Activated T-helper 9 cell treated with anti-CD3 and anti-CD28 coated beads, Interleukin-2, amount 50 U/mL, for 16 hours (primary cell): ENCODE measurements at regions not wholly inside any gene's neighbourhood (a gene's known extent, or its start where the extent isn't known, plus 50 kb on each side); places are given as distances from the start of the nearest gene placed in this dataset.

ENCODE experiments used
- DNase-seq: peaks from one replicate; pipeline ENCODE4 v3.0.0-alpha.2; 2020; ENCODE audit warnings: low read depth

DNA sequence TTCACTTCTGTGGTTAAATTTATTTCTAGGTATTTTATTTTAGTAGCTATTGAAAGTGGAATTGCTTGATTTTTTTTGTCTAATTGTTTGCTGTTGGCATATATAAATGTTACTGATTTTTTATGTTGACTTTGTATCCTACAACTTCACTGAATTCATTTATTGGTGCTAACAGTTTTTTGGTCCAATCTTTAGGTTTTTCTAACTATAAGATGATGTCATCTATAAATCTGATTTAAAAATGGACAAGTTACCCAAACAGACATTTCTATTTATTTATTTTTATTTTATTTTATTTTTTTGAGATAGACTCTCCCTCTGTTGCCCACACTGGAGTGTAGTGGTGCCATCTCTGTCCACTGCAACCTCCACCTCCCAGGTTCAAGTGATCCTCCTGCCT lies 162.3 kb downstream of the COX7C start:
- no peak for DNase-seq

DNA sequence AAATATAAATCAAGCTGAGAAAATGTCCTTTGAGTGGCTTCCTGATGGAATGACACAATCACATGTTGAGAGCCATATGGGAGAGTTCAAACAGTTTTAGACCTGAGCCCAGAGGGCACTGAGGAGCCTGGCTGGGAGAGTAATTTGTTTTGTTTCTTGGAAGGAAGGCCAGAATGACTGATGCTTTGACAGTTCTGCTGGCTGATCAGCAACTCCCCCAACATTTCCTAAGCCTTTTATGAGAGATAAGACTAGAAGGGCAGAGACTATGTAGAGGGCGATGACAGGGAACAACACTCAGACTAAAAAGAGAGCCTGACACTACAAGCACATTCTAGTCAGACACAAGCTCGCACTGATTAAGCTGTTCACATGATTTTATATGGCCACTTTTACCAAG lies 169.2 kb downstream of the COX7C start:
- DNase-seq: no peak

DNA sequence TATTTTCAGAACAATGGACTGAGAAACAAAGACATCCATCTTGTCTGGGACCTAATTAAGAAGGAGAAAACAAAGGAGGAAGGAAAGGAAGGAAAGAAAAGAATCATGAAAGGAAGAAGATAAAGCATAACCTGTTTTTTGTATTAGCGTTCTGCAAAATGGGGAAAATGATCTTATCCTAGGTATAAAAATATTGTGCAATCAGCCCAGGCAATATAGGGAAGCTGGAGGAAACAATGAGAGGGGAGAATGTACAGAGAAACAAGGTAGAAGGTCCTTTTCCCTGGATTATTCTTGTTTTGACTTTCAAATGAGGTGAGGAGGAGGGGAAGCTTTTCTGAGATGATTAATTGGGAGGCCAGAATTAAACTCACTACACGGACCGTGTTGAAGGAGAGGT lies 177.9 kb downstream of the COX7C start:
- no peak for DNase-seq

DNA sequence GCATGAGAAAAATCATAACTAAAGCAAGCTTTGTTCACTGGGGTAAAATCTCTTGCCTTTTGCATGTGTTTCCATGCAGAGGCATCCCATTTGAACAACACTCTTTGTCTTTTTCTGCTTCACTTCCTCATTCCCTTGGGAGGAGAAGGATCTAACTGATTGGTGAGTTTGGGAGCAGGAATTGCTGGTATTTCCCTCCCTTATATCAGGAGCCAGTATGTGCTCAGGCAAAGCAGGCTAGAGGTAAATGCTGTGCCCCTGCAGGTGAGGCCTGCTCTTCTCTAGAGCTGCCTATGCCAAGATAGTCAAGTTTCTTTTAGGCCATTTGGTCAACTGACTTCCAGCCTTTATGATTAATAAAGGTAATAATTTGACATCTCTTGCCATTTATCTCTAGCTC lies 179.9 kb downstream of the COX7C start:
- DNase-seq: no peak

DNA sequence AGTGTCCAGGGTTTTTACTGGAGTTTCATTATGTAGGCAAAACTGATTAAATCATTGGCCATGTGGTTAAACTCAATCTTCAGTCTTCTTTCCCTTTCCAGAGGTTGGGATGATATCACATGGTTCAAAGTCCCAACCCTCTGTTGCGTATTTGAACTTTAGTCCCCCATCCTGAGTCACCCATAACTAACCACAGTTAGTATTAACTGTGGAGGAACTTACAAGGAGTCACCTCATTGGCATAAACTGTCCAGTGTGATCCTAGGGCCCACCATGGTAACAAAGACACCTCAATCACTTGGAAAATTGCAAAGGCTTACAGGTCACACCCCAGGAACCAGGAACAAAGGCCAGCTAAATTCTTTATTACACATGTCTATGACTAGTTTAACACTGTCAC lies 188.5 kb downstream of the COX7C start:
- DNase-seq: no peak

DNA sequence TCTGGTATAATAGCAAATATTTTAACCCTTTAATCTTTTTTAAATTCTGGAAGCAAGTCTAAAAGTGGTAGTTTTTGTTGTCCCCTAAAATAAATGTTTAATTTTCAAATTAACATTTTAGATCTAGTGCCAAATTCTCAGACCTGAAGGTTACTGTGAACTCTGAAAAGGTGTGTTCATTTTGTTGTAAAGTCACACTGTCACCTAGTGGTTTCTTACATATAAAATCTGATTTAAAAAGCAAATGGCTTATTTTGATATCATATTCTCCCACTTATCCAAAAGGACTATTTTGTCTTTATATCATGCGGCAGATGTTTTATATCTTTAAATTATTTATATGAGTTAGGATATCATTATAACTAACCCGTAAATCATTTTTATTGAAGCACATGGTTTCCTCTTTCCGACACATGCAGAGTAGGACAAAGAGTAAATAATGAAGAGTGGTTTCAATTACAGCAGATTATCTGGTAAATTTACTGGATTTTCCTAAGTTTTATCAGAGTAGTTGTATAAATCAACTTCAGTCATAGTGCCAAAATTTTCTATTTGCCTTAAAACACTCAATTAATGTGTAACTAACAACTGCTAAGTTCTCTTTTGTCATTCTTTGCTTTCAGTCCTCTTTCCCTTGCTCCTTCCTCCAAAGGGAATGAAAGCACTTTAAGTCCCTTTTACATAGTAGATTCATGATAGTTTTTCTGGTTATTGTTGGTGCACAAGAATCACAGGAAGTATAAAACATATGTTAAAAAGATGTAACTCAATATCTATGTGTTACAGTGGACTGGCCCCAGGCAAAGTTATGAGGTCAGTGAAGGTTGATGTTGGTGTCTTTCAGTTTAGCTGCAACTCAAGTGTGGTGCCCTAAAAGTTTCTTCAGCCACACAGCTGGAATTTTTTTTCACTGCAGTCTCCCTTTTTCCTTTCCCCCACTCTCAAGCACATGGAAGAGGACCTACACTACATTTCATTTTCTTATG lies 189.6 kb downstream of the COX7C start:
- DNase-seq: no peak

DNA sequence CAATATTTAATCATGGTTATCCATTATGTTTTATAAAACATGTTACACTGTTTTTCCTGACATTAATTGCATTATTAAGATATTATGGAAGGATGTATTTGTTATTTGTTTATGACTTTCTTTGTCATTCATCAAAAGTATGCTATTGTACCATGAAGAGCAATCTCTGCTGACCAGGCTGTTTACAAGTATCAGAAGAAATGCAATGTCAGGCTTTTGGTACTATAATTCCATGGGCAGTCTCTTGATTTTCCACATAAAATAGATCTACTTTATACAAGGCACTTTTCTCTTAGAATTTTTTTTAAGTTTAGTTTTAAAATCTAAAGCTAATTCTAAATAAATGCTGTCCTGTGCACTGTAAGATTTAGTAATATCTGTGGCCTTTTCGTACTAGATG lies 196.6 kb downstream of the COX7C start:
- no peak for DNase-seq

DNA sequence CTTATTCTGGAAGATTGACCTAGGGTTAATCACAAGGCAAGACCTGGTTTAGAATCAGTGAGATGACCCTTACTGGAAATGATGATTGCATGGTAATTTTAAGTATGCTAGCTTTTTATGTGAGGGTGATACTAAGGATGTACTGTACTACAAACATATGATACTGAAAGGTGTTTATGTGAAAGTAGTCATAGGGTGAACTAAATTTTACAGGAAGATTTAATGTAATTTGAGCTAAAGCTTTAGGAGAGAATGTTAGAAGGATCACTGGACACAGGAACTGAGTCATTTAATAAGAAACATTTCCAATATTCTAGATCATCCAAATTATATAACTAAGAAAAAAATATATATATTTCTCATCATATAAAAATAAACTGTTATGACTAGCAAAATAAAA lies 197.2 kb downstream of the COX7C start:
- no peak for DNase-seq

DNA sequence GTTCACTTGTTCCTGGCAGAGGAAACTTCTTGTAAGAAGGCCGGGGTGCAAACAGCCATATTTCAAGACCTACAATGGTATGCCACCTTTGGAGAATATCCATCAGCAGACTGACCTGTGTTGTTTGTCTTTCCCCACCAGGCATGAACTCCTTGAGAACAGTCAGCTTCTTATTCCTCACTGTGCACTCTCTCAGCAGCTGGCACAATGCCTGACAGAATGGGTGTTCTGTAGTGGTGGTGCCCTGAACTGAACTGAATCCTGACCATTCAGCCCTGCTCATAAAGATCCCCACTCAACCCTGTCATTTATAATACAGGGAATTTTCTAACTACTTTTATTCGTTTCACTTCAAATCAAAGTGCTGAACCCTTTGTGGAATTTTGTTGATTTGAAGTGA lies 206.9 kb downstream of the COX7C start:
- no peak for DNase-seq

DNA sequence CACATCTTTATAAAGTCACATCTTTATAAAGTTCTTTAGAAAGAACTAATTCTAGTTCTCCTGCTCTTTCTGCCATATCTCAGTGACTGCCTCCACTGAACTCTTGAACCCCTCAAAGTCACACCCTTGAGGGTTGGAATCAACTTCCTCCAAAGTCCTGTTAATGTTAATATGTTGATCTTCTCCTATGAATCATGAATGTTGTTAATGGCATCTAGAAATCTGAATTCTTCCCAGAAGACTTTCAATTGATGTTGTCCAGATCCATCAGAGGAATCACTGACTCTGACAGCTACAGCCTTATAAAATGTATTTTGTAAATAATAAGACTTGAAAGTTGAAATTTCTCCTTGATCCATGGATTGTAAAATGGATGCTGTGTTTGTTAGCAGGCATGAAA lies 213.4 kb downstream of the COX7C start:
- DNase-seq: no peak

DNA sequence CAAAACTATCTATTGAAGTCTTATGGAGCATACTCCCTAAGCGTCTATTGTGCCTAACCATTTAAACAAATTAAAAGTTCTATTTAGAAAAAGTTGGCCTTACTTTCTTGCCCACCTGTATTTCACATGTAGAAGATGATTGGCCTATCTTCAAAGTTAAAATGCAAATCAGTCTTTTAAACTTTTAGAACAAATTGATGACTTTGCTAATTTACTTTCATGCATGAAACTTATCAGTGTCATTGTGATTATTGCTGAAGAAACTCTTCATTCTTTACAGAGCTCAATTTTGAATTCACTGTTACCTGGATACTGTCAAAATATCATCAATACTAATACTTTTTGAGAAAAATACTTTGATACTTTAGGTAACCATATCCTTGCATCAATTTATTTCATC lies 216.1 kb downstream of the COX7C start:
- DNase-seq: no peak

DNA sequence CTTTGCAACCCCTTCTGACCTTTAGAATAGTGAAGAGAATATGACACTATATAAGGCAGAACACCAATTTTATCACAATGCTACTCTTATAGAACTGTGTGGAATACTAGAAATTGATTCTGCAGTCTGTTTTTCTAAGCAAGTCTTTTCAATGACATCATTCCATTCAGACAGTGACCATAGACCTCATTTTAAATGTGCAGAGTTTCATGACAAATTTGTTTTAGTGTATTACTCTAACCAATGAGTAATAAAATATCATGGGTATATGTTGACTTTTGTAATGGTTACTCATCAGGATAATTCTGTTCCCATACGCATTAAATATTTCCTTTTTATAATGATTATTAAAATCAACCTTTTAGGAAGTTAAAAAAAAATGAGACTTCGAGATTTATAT lies 219.9 kb downstream of the COX7C start:
- no peak for DNase-seq

DNA sequence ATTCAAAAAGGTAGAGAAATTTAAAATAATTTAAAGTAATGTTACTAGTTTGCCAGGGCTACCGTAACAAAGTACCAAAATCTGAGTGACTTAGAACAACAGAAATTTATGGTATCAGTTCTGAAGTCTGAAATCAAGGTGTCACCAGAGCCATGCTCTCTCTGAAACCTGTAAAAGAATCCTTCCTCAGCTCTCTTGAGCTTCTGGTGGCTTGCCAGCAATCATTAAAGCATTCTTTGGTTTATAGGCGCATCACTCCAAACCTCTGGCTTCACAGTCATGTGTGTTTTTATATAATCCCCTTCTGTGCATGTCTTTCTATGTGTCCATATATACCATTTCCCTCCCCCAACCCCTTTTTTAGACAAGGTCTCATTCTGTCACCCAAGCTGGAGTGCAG lies 220.3 kb downstream of the COX7C start:
- DNase-seq: no peak

DNA sequence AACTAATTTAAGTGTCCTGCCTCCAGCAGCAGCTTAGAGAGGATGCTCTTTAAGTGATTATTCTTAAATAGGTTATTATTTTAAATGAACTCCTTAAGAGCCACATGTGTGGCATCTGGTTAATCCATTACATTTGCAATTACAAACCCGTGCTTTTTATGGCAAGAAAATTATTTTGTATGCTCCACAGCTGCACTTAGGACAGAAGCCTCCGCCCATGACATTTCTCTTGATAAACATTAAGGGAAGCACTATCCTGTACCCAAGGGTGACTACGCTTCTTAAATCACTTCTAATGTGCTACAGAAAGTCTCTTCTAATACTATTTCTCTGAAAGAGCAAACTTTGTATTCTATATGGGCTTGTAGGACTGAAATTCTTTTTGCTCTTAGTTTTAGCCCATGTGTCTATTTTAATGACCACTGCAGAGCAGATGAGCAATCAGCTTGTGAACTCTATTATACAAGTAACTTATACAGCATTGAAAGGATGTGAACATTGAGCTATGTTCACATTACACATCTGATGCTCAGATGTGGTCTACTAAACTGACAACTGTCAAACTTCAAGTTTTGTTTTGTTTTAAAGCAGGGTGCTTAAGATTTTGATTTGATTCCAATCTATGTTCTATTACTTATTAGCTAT lies 223.4 kb downstream of the COX7C start:
- DNase-seq: no peak

DNA sequence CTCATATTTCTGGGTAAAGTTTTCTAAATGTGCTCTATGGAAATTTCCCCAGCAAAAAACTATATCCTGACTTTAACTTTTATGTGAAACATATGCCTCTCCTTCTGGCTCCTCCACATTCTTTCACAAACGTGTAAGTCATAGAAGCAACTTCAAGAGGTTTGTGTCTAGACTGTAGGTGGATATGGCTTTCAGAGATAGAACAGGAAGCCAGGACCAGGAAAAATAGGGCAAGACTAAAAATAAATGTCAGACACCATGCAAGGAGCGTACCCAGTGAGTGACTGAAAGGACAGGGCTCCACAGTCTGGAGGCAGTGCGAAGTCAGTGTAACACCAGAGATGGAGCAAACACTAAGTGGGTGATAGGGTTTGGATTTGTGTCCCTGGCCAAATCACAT lies 240.7 kb downstream of the COX7C start:
- DNase-seq: no peak

DNA sequence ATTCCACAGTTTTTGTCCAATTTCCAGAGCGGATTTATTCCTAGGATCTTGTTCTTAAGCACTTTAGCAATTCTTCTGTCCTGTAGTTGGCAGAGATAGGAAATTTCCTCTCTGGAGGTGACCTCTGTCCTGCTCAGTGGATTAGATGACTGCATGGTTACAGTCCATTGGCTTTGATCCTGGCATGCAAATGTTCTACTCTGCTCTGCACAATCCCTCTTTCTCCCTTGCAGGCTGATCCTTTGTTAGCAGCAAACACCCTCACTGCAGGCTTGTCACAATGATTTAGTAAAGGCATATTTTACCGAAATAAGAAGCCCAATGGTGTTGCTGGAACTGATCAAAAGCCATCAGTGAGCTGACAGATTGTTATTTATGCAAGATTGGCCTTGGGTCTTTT lies 243.8 kb downstream of the COX7C start:
- DNase-seq: no peak

DNA sequence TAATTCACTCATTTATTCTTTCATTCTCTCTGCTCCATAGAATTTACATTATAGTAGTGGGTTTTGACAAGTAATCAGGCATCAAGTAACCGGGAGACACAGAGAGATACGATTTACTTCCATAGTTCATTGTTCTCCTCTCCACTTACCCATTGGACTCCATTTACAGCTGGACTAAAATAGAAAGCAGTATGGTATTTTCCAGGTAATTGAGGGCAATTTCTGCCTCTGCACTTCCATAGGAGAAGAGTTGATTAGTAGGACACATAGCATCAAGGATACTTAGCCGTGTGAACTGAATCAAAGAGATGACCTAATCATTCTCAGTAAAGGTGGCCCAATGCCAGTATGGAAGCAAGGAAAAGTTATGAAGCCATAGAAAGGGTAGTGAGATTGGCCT lies 244.4 kb downstream of the COX7C start:
- no peak for DNase-seq

DNA sequence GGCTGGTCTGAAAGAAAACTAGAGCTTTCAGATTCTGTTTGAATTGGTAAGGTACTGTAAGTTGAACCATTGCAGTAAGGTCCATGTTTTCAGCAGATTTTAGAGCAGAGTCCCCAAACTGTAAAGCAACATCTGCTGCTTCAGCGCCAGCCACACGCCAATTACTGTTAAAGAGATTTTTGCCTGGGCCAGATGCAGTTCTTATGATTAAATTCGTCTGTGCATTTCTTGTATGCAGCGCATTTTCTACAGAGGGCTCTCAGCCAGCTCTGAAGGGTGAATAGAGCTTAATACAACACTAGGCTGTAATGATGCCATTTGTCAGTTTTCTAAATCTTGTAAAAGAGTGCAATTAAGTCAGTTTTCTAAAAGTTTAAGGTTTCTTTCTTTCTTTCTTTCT lies 246.3 kb downstream of the COX7C start:
- no peak for DNase-seq

DNA sequence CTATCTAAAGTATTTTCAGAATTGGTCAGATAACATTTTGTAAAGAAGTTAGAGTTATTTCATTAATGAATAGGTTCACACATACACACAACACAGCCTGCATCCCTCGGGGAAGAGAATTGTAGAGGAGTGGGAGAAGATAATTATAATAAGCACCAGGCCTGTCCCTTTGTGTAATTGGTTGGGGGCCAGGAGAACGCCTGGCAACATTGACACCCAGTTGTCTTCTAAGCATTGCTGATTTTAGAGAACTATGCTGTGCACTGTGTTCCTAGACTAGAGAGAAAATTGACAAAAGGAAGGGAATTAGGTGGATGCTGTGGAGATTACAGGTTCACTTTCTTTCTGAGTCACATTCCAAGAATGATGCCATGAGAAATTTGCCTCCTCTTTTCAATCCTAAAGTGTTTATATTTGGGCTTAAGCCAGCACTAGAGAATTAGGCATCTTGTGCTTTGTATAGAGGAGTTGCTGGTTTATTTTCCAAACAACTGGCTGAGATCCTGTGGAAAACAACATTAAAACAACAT lies 247.6 kb downstream of the COX7C start:
- DNase-seq: no peak

DNA sequence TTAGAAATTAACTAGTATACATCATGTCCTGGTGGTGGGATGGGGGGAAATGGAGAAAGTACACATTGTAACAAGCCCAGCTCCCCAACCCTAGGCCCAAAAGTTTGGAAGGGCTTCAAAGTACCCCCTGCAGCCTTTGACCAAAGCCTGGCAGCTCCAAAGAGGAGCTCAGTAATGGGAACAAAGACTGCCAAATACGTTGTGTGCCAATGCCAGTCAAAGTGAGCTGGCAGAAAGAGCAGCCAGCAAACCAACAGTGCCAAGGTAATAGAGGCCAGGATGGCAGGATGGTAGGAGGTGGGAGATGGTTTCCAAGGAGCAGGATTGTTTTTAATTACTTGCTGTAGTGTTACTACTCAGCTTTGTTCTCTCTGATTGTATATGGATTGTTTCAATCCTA lies 248.3 kb downstream of the COX7C start:
- no peak for DNase-seq

DNA sequence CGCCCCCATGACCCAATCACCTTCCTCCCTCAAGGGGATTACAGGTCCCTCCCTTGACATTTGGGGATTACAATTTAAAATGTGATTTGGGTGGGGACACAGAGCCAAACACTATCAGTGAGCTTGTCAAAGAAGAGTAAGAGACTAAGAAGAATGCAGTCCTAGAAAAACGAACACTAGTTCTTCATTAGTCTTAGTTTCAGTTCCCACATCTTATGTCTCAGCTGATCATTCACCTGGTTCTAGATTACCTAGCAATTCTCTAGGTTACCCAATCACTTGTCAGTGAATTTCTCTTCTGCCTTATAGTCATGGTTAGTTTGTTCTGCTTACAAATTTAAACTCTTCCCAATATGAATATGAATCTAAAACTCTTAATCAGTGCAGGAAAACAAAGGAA lies 251.5 kb downstream of the COX7C start:
- no peak for DNase-seq

DNA sequence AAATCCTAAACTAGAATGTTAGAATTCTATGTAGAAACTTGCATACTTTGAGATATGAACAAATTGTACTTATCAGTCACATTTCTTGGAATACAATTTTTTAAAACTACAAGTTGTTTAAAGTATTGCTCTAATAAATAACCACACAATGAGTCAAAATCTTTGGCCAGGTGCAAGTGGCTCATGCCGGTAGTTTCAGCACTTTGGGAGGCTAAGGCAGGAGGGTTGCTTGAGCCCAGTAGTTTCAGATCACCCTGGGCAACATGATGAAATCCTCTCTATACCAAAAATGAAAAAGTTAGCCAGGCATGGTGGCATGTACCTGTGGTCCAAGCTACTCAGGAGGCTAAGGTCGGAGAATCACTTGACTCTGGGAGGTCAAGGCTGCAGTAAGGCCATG lies 257.8 kb downstream of the COX7C start:
- DNase-seq: no peak

DNA sequence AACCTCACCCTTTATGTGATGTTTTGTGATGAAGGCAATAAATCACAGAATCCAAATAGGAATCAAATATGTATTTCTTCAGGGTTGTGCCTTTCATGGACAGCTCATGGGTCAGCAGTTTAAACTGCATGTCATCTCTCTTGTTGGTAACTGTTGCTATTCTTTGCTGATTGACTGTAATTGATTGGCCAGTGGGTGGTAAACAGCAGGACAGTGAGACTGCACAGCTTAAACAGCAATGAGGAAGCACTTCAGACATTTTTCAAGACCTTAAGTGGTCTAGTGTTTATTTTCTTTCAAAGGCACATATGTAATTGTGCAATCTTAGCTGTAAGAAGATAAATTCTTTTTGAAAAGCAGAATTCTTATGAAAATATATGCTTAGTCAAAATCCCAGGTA lies 260.5 kb downstream of the COX7C start:
- DNase-seq: no peak
